ENCODE measurements at regions not wholly inside any gene's neighbourhood (a gene's known extent, or its start where the extent isn't known, plus 50 kb on each side); places are given as distances from the start of the nearest gene placed in this dataset.

DNA sequence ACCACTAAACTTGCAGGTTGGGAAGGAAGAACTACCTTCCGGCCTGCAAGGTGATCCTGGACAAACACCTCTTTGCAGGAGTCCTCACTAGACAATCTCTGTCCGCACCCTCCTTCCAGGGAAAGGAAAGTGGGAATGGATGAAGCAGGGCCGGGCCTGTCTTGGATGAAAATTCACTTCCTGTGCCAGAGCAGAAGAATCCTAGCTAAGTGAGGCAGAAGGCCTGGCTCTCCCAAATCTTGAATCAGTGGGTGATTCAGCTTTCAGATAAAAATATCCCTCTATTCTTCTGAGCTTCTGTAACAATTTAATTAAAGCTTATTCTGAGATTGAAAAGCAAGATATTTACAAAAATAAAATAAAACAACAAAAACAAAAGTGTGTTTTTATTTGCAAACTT is 281.9 kb upstream of the TLE4 start:
- FAIRE-seq = no peak
- TF ChIP-seq, protein P1, sequence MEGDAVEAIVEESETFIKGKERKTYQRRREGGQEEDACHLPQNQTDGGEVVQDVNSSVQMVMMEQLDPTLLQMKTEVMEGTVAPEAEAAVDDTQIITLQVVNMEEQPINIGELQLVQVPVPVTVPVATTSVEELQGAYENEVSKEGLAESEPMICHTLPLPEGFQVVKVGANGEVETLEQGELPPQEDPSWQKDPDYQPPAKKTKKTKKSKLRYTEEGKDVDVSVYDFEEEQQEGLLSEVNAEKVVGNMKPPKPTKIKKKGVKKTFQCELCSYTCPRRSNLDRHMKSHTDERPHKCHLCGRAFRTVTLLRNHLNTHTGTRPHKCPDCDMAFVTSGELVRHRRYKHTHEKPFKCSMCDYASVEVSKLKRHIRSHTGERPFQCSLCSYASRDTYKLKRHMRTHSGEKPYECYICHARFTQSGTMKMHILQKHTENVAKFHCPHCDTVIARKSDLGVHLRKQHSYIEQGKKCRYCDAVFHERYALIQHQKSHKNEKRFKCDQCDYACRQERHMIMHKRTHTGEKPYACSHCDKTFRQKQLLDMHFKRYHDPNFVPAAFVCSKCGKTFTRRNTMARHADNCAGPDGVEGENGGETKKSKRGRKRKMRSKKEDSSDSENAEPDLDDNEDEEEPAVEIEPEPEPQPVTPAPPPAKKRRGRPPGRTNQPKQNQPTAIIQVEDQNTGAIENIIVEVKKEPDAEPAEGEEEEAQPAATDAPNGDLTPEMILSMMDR (IDR thresholded peaks at IDR 0.05; ENCODE audit: insufficient read depth, missing control alignments) = no peak

DNA sequence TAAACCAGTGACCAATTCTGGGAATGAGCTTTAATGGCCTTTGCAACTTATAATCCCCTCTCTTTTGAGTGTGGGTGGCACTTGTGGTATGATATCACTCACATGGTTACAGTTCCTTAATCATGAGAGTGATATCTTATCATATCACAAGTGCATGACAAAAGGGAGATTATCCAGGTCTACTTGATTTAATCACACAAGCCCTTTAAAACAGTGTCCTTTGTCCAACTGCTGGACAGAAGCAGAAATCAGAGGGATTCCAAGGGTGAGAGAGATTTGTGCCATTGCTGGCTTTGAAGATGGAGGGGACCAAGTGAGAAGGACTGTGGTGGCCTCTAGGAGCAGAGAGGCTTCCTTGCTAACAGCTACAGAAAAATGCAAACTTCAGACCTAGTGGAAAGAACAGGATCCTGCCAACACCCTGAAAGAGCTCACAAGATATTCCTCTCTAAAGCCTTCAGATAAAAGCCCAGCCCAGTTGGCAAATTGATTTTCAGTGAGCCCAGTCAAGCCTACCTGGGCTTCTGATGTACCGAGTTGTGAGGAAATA is 279.0 kb upstream of the TLE4 start:
- TF ChIP-seq, protein P1 (IDR thresholded peaks at IDR 0.05; ENCODE audit: insufficient read depth, missing control alignments) = no peak
- DNase-seq (ENCODE audit: insufficient read length, low spot score) = no peak
- no peak for FAIRE-seq

More for the DNA sequence above, 281.9 kb upstream of the TLE4 start:
- no peak for DNase-seq (ENCODE audit: insufficient read length, low spot score)

DNA sequence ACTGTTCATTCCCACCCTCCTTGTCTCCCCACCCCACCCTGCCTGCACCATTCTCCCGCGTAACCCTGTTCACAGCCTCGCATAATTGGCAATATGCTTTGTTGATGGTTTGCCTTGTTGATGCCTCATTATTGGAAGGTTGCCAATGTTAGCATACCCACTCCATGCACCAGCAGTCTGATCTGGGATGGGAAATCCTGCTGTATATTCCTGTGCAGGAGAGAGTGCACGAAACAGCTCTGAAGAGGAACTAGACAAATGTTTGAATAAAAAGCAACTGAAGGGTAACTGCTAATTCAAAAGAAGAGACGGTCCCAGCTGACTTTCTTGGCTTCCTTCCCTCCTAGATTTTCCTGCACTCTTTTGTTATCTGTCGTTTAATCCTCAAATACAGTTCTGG is 271.7 kb upstream of the TLE4 start:
- no peak for FAIRE-seq
- no peak for DNase-seq (ENCODE audit: insufficient read length, low spot score)
- TF ChIP-seq, protein P1 (IDR thresholded peaks at IDR 0.05; ENCODE audit: insufficient read depth, missing control alignments) = no peak

DNA sequence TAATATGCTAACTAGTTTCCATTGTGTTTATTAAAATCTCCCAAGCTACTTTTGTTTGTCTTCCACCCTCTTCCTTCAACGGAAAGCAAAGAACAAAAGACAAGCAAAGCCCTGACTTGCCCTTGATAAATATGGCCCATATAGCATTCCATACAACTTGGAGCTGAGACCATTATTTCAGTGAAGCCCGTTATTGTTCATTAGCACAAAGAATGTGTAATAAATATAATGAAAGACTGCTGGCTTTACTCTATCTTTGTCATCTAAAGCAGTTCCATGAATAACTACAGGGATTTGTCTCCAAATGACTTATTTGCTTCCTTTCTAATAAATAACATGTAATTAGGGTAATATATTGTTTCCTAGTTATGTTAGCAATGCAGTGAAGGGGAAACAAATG is 270.7 kb upstream of the TLE4 start:
- no peak for FAIRE-seq
- no peak for DNase-seq (ENCODE audit: insufficient read length, low spot score)
- TF ChIP-seq, protein P1 (IDR thresholded peaks at IDR 0.05; ENCODE audit: insufficient read depth, missing control alignments) = no peak

DNA sequence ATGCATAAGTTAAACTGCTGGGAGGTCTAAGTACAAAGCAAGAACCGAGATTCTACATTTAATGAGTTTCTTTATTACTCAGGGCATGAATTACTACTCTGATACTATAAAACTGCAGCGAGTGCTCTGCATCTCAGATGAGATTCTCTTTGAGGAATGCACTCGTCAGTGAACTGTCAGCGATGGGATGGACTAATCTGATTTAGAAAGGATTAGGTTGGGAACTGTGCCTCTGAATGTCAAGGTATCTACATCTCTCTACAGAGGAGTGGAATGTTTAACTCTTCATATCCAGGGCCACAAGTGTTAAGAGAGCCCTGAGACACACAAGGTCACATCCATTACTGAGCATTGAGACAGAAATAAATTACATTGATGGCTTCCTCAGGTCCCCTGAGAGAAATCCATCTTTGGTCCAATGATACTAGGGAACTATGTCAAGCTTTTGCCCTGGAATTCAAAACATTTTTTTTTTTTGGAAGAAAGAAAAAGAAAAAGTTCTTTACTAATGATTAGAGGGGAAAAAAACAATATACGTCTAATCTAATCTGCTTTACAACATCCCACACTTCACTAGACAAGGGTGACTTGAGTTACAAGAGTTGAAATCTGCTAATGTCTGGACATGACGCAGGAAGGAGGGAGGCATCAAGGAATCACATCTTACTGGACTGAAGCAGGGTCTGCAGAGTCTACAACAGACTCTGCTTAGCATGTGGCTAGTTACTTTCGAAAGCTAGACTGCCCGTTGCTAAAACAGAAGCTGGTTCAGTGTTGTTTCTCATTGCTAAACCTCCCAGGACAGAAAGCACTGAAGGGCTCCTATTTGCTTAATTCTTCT is 270.0 kb upstream of the TLE4 start:
- no peak for FAIRE-seq
- no peak for DNase-seq (ENCODE audit: insufficient read length, low spot score)
- TF ChIP-seq, protein P1 (IDR thresholded peaks at IDR 0.05; ENCODE audit: insufficient read depth, missing control alignments) = no peak

DNA sequence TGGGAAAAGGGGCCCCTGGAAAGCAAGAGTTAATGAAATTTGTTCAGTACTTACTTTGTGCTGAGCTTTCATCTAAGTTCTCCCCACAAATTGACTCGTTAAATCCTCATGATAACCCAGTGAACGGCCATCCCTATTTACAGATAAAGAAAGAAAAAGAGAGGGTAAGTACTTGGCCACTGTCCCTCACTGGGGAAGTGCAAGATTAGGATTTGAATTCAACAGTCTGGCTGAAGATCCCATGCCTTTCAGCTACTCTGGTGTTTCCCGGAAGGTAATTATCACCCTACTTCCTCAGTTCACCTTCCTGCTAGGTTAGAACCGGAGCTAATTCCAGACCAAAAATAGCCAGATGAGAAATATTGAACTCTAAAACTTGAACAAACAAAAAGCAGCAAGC is 269.2 kb upstream of the TLE4 start:
- TF ChIP-seq, protein P1 (IDR thresholded peaks at IDR 0.05; ENCODE audit: insufficient read depth, missing control alignments) = no peak
- FAIRE-seq (no peak), DNase-seq (ENCODE audit: insufficient read length, low spot score) (no peak)

DNA sequence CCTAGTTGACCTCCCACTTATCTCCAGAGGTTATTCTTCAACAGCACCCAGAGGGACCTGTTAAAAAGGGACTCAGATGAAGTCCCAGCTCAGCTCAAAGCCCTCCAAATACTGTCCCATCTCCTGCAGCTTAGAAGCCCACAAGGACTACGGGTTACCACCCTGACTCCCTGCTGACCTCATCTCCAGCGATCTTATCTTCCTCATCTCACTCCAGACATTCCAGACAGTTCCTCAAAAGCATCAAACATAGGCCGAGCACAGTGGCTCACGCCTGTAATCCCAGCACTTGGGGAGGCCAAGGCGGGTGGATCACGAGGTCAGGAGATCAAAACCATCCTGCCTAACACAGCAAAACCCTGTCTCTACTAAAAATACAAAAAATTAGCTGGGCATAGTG is 263.8 kb upstream of the TLE4 start:
- TF ChIP-seq, protein P1 (IDR thresholded peaks at IDR 0.05; ENCODE audit: insufficient read depth, missing control alignments) = no peak
- no peak for FAIRE-seq
- DNase-seq (ENCODE audit: insufficient read length, low spot score) = no peak

All from D721Med (cell line).